GM19043 (cell line): ENCODE measurements at regions not wholly inside any gene's neighbourhood (a gene's known extent, or its start where the extent isn't known, plus 50 kb on each side); places are given as distances from the start of the nearest gene placed in this dataset.

Source experiments
- ATAC-seq: cut with Tn5 transposase; IDR thresholded peaks from one replicate; pipeline ENCODE4 v1.9.1; 2021; ENCODE audit warnings: low read depth; ENCODE audit not compliant: unreplicated experiment

- no peak for ATAC-seq
Observed at GRCh38 chr7:11895337-11895736, 63.3 kb upstream of the THSD7A start.

GRCh38 chr7:11896663-11897062 is 64.7 kb upstream of the THSD7A start:
- no peak for ATAC-seq

GRCh38 chr7:11899247-11899646 is 67.2 kb upstream of the THSD7A start:
- no peak for ATAC-seq

GRCh38 chr7:11910253-11910652 is 78.3 kb upstream of the THSD7A start:
- no peak for ATAC-seq

- ATAC-seq: no peak
Observed at GRCh38 chr7:11911900-11912299, 79.9 kb upstream of the THSD7A start.

GRCh38 chr7:11914645-11915044 is 82.6 kb upstream of the THSD7A start:
- ATAC-seq: no peak

- ATAC-seq: no peak
Observed at GRCh38 chr7:11923376-11923930, 91.5 kb upstream of the THSD7A start.

- no peak for ATAC-seq
Observed at GRCh38 chr7:11931307-11931706, 99.3 kb upstream of the THSD7A start.

- no peak for ATAC-seq
Observed at GRCh38 chr7:11934796-11935195, 102.8 kb upstream of the THSD7A start.

GRCh38 chr7:11935905-11936304 is 103.9 kb upstream of the THSD7A start:
- ATAC-seq: no peak

- ATAC-seq: no peak
Observed at GRCh38 chr7:11946794-11947193, 114.8 kb upstream of the THSD7A start.

GRCh38 chr7:11950281-11950680 is 118.3 kb upstream of the THSD7A start:
- no peak for ATAC-seq

GRCh38 chr7:11950942-11951341 is 118.9 kb upstream of the THSD7A start:
- ATAC-seq: no peak

GRCh38 chr7:11951909-11952308 is 119.9 kb upstream of the THSD7A start:
- ATAC-seq: no peak

- no peak for ATAC-seq
Observed at GRCh38 chr7:11952972-11953371, 121.0 kb upstream of the THSD7A start.

GRCh38 chr7:11956991-11957390 is 125.0 kb upstream of the THSD7A start:
- no peak for ATAC-seq

- no peak for ATAC-seq
Observed at GRCh38 chr7:11957956-11958355, 126.0 kb upstream of the THSD7A start.

GRCh38 chr7:11959121-11959520 is 127.1 kb upstream of the THSD7A start:
- ATAC-seq: no peak

GRCh38 chr7:11960621-11961020 is 128.6 kb upstream of the THSD7A start:
- no peak for ATAC-seq

- no peak for ATAC-seq
Observed at GRCh38 chr7:11969643-11970042, 137.6 kb upstream of the THSD7A start.

GRCh38 chr7:11970132-11970531 is 138.1 kb upstream of the THSD7A start:
- ATAC-seq: no peak

- ATAC-seq: no peak
Observed at GRCh38 chr7:11985376-11985775, 153.4 kb upstream of the THSD7A start.

- no peak for ATAC-seq
Observed at GRCh38 chr7:11985971-11986370, 154.0 kb upstream of the THSD7A start.
